GM18951 (cell line): ENCODE measurements at regions not wholly inside any gene's neighbourhood (a gene's known extent, or its start where the extent isn't known, plus 50 kb on each side); places are given as distances from the start of the nearest gene placed in this dataset.

Experiments used
- POLR2A ChIP-seq: IDR thresholded peaks from 4 replicates; pipeline ENCODE4 v1.6.1; 2011; ENCODE audit warnings: mild to moderate bottlenecking; ENCODE audit not compliant: insufficient read length, insufficient read depth; ENCODE audit errors: extremely low read depth
- in situ Hi-C: fragments of 300-500 bp; cut with MboI; formaldehyde crosslinking; loops from one replicate; pipeline ENCODE4 v1.12.0; 2022; ENCODE audit warnings: low sequenced_read_pairs, mixed read lengths, inconsistent platforms; ENCODE audit not compliant: unreplicated experiment

- in situ Hi-C loops, result no loop called here
- TF ChIP-seq POLR2A, result no peak
Measured at GRCh38 chr1:80036690-80037432, 1030.3 kb upstream of the ADGRL4 start.

- in situ Hi-C loops, result no loop called here
- no peak for TF ChIP-seq POLR2A
Measured at GRCh38 chr1:80023358-80023757, 1016.8 kb upstream of the ADGRL4 start.

- in situ Hi-C loops, result no loop called here
- no peak for TF ChIP-seq POLR2A
Measured at GRCh38 chr1:80021891-80022290, 1015.4 kb upstream of the ADGRL4 start.

GRCh38 chr1:80018348-80018747 is 1011.8 kb upstream of the ADGRL4 start:
- no peak for TF ChIP-seq POLR2A
- in situ Hi-C loops, result no loop called here

GRCh38 chr1:80008934-80009333 is 1002.4 kb upstream of the ADGRL4 start:
- TF ChIP-seq POLR2A, result no peak
- in situ Hi-C loops, result no loop called here

GRCh38 chr1:80003250-80003649 is 996.7 kb upstream of the ADGRL4 start:
- TF ChIP-seq POLR2A, result no peak
- in situ Hi-C loops, result no loop called here

- TF ChIP-seq POLR2A, result no peak
- in situ Hi-C loops, result no loop called here
Measured at GRCh38 chr1:79988401-79988800, 981.9 kb upstream of the ADGRL4 start.

- no peak for TF ChIP-seq POLR2A
- in situ Hi-C loops, result no loop called here
Measured at GRCh38 chr1:79982211-79982610, 975.7 kb upstream of the ADGRL4 start.

GRCh38 chr1:79981481-79981880 is 975.0 kb upstream of the ADGRL4 start:
- in situ Hi-C loops, result no loop called here

GRCh38 chr1:79979346-79979745 is 972.8 kb upstream of the ADGRL4 start:
- in situ Hi-C loops, result no loop called here
- TF ChIP-seq POLR2A, result no peak

More at GRCh38 chr1:79981481-79981880, 975.0 kb upstream of the ADGRL4 start:
- no peak for TF ChIP-seq POLR2A

GRCh38 chr1:79976287-79976686 is 969.8 kb upstream of the ADGRL4 start:
- in situ Hi-C loops, result no loop called here
- no peak for TF ChIP-seq POLR2A

GRCh38 chr1:79974659-79975058 is 968.1 kb upstream of the ADGRL4 start:
- TF ChIP-seq POLR2A, result no peak
- in situ Hi-C loops, result no loop called here

- in situ Hi-C loops, result no loop called here
- no peak for TF ChIP-seq POLR2A
Measured at GRCh38 chr1:79969886-79970285, 963.4 kb upstream of the ADGRL4 start.

GRCh38 chr1:79966438-79966837 is 959.9 kb upstream of the ADGRL4 start:
- in situ Hi-C loops, result no loop called here
- TF ChIP-seq POLR2A, result no peak
